AG04450 (cell line): ENCODE measurements at regions not wholly inside any gene's neighbourhood (a gene's known extent, or its start where the extent isn't known, plus 50 kb on each side); places are given as distances from the start of the nearest gene placed in this dataset.
"Not testable (repeated sequence)": the region's sequence is repeated elsewhere in the genome, so short reads cannot be mapped to it uniquely, and the experiment has no call there.

ENCODE experiments used
- CTCF ChIA-PET: fragments of 300-600, 350-600 bp; formaldehyde crosslinking; extraction: SDS; loops from one replicate; lab custom pipeline; 2022; ENCODE audit warnings: antibody characterized with exemption, inconsistent platforms; lab: Charles Lee
- POLR2A ChIA-PET: fragments of 350-600 bp; formaldehyde crosslinking; extraction: SDS; loops from one replicate; lab custom pipeline; 2021; ENCODE audit warnings: antibody characterized with exemption, inconsistent platforms; lab: Yijun Ruan, JAX
- DNase-seq: peaks from one replicate; pipeline ENCODE4 v3.0.0-alpha.2; 2011; ENCODE audit warnings: low read depth, low spot score
- H3K27ac ChIP-seq: one replicate; pipeline ENCODE4 v1.5.1; 2012; ENCODE audit warnings: low read depth, low read length, control low read depth
- H3K27me3 ChIP-seq: one replicate; pipeline ENCODE4 v1.6.0; 2012; ENCODE audit warnings: low read length; ENCODE audit not compliant: control insufficient read depth, insufficient read depth
- H3K4me3 ChIP-seq: 2 replicates; pipeline ENCODE4 v1.5.1; 2011; ENCODE audit warnings: mild to moderate bottlenecking, low read depth, low read length, control low read depth
- H3K9me3 ChIP-seq: 2 replicates; pipeline ENCODE4 v1.5.1; 2012; ENCODE audit warnings: low read length; ENCODE audit not compliant: control insufficient read depth, insufficient read depth
- TF ChIP-seq, protein P1 (sequence below): IDR thresholded peaks from 2 replicates; pipeline ENCODE4 v1.5.1; 2011; ENCODE audit warnings: low read depth, low read length, control low read depth, inconsistent platforms

DNA sequence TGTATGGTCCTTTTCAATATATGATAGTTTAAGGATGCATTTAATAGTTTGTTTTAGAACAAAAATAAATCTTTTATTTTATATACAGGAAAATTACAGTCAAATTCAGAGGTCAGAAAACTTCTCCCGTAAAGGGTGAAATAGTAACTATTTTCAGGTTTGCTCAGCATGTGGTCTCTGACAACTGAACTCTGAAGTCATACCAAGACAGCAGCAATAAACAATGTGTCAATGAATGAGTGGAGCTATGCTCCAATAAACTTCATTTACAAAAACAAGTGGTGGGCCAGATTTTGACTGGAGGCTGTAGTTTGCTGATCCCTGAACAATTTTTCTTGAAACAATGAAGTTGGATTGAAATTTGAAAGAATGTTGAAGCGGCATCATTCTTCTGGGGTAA lies 123.6 kb downstream of the ZNF248 start:
- ChIA-PET POLR2A (no interaction called here), CTCF (no interaction called here)

DNA sequence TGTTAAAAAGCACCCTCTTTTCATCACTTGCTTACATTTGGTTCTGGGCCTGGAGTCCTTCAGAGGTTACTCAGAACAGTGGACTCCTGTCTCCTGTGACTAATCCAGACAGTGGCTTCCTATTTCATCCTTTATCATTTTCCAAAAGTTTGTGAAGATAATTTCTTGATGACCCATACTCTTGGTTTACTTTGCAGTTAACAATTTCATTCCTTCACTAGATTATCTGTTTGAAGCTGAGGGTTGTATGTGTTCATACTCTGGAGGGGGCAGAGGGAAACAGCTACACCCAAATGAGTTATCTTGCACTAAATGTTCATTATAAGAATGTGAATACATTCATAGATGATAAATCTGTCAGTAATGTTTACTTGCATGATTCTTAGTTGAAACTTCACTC lies 124.7 kb downstream of the ZNF248 start:
- no peak overlapping the region for H3K27ac ChIP-seq
- DNase-seq = no peak
- TF ChIP-seq, protein P1, sequence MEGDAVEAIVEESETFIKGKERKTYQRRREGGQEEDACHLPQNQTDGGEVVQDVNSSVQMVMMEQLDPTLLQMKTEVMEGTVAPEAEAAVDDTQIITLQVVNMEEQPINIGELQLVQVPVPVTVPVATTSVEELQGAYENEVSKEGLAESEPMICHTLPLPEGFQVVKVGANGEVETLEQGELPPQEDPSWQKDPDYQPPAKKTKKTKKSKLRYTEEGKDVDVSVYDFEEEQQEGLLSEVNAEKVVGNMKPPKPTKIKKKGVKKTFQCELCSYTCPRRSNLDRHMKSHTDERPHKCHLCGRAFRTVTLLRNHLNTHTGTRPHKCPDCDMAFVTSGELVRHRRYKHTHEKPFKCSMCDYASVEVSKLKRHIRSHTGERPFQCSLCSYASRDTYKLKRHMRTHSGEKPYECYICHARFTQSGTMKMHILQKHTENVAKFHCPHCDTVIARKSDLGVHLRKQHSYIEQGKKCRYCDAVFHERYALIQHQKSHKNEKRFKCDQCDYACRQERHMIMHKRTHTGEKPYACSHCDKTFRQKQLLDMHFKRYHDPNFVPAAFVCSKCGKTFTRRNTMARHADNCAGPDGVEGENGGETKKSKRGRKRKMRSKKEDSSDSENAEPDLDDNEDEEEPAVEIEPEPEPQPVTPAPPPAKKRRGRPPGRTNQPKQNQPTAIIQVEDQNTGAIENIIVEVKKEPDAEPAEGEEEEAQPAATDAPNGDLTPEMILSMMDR = no peak
- peaks cover 30% of the 10 kb centered on the region for H3K9me3 ChIP-seq
- H3K27me3 ChIP-seq = no peaks in the 10 kb centered on the region
- ChIA-PET POLR2A (no interaction called here), CTCF (no interaction called here)
- no peak overlapping the region for H3K4me3 ChIP-seq

More for the DNA sequence above, 123.6 kb downstream of the ZNF248 start:
- Histone ChIP-seq H3K27ac (no peak overlapping the region), H3K9me3 (peaks cover 26% of the 10 kb centered on the region), H3K4me3 (no peak overlapping the region), H3K27me3 (no peaks in the 10 kb centered on the region)
- TF ChIP-seq, protein P1 = no peak
- DNase-seq = no peak

DNA sequence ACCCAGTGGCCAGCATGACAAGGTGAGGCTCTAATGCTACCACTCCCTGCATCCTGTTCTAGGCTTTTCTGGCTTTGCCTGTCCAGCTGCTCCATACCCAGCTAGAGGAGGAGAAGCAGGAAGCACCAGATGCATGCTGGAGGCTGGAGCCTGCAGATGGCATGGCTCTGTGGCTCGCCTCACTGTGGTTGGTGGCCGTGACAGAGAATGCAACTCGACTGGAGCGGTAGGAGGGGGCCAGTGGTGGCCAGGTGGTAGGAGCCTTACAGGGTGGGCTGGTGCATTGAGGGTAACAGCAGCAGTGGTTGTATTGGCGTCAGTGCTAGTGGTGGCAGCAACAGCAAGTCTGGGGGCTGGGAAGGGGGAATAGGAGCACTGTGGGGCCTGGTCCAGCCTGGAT lies 128.6 kb downstream of the ZNF248 start:
- Histone ChIP-seq H3K9me3 (peaks cover 32% of the 10 kb centered on the region), H3K27ac (no peak overlapping the region), H3K27me3 (no peaks in the 10 kb centered on the region), H3K4me3 (no peak overlapping the region)
- TF ChIP-seq, protein P1 = no peak
- DNase-seq = no peak
- POLR2A ChIA-PET = no interaction called here
- CTCF ChIA-PET = no interaction called here

DNA sequence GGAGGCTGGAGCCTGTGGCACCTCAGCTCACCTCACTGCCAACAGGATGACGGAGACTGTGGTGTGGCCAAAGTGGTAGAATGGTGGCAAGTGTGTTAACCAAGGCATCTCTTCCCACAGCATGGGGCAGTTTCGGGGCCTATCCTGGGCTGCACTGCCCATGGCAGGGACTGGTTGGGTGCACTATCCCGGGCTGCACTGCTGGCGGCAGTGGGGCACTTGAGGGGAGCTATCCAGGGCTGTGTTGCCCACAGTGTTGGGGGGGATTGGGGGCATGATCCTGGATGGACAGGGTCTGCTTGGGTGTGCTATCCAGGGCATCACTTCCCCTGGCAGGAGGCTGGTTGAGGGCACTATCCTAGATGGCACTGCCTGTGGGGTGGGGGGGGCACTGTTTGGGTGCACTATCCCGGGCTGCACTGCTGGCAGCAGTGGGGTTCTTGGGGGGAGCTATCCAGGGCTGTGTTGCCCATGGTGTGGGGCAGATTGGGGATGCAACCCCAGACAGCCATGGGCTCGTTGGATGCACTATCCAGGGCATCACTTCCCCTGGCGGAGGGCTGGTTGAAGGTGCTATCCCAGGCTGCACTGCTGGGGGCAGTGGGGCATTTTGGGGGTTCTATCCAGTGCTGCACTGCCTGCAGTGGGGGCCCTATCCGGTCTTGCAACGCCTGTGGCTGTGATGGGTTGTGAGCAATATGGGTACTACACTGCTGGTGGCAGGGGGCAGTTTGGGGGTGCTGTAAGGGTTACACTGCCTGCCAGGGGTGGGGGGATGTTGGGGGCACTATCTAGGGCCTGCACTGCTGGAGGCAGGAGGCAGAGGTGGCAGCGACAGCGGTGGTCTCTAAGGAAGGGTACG lies 129.7 kb downstream of the ZNF248 start:
- no peaks in the 10 kb centered on the region for H3K27me3 ChIP-seq
- TF ChIP-seq, protein P1 = no peak
- H3K4me3 ChIP-seq = no peak overlapping the region
- ChIA-PET CTCF (no interaction called here), POLR2A (no interaction called here)
- H3K9me3 ChIP-seq = peaks cover 32% of the 10 kb centered on the region
- DNase-seq = no peak
- H3K27ac ChIP-seq = no peak overlapping the region

DNA sequence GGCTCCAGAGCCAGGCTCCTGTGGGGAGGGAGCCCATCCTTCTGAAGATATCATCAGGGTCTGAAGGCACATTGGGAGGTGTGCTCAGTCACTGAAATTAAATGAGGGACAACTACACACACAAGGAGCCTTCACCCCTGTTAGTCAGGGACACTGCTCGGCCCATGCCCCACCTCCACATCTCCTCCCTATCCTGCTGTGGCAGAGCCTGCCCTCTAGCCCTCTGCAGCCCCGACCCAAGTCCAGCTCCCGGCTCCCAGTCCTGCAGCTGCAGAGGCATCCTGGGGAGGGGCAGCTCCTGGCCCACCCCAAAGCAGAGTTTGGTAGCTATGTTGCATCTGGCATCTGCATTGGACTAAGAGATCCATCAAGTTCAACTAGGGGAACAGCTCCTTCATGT lies 136.3 kb downstream of the ZNF248 start:
- Histone ChIP-seq H3K27ac (no peak overlapping the region), H3K9me3 (peaks cover 23% of the 10 kb centered on the region), H3K4me3 (no peak overlapping the region), H3K27me3 (no peaks in the 10 kb centered on the region)
- no peak for DNase-seq
- TF ChIP-seq, protein P1 = no peak
- ChIA-PET POLR2A (no interaction called here), CTCF (no interaction called here)

DNA sequence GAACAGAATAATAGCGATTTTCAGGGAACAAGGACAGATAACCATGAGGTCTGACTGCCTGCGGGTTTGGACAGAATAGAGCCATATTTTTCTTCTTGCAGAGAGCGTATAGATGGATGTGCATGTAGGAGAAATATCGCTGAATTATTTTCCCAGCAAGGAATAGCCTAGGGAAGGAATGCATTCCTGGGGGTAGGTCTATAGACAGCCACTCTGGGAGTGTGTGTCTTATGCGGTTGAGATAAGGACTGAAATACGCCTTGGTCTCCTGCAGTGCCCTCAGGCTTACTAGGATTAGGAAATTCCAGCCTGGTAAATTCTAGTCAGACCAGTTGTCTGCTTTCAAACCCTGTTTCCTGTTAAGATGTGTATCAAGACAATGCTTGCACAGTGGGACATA lies 139.3 kb downstream of the ZNF248 start:
- peaks cover 24% of the 10 kb centered on the region for H3K9me3 ChIP-seq
- H3K27ac ChIP-seq, CTCF ChIA-PET, H3K27me3 ChIP-seq, DNase-seq, H3K4me3 ChIP-seq, POLR2A ChIA-PET: not testable (repeated sequence)
